Smooth muscle cell (in vitro differentiated cells): ENCODE measurements at regions not wholly inside any gene's neighbourhood (a gene's known extent, or its start where the extent isn't known, plus 50 kb on each side); places are given as distances from the start of the nearest gene placed in this dataset.

Source experiments
- DNase-seq: peaks from one replicate; lab custom pipeline; 2025; ENCODE audit not compliant: unreplicated experiment; lab: John Stamatoyannopoulos, UW
- H2AFZ ChIP-seq: fragments of 200-600 bp; sonication (generic); 2 replicates; pipeline ENCODE4 v1.6.0; 2016; ENCODE audit warnings: antibody characterized with exemption, low read depth, mild to moderate bottlenecking
- H3F3A ChIP-seq: fragments of 200-600 bp; sonication (generic); 2 replicates; pipeline ENCODE4 v1.6.0; 2017; ENCODE audit warnings: antibody characterized with exemption, low read depth
- H3K27ac ChIP-seq: fragments of 200-600 bp; sonication (generic); 2 replicates; pipeline ENCODE4 v1.5.1; 2016; ENCODE audit warnings: low read depth, mild to moderate bottlenecking
- H3K27me3 ChIP-seq: fragments of 200-600 bp; sonication (generic); 2 replicates; pipeline ENCODE4 v1.6.1; 2016; ENCODE audit warnings: low read depth, mild to moderate bottlenecking
- H3K36me3 ChIP-seq: fragments of 200-600 bp; sonication (generic); 2 replicates; pipeline ENCODE4 v1.5.1; 2016; ENCODE audit warnings: low read depth
- H3K4me1 ChIP-seq: fragments of 200-600 bp; sonication (generic); 2 replicates; pipeline ENCODE4 v1.5.1; 2016; ENCODE audit warnings: low read depth
- H3K4me2 ChIP-seq: fragments of 200-600 bp; sonication (generic); 2 replicates; pipeline ENCODE4 v1.6.0; 2016; ENCODE audit warnings: mild to moderate bottlenecking
- H3K4me3 ChIP-seq: fragments of 200-600 bp; sonication (generic); 2 replicates; pipeline ENCODE4 v1.5.1; 2016; ENCODE audit warnings: mild to moderate bottlenecking
- H3K79me2 ChIP-seq: fragments of 200-600 bp; sonication (generic); 2 replicates; pipeline ENCODE4 v1.6.0; 2016; ENCODE audit warnings: low read depth, mild to moderate bottlenecking
- H3K9ac ChIP-seq: fragments of 200-600 bp; sonication (generic); 2 replicates; pipeline ENCODE4 v1.6.0; 2016; ENCODE audit warnings: low read depth
- H3K9me3 ChIP-seq: fragments of 200-600 bp; sonication (generic); replicated peaks from 2 replicates; pipeline ENCODE4 v1.5.1; 2016; ENCODE audit warnings: low read depth
- H4K20me1 ChIP-seq: fragments of 200-600 bp; sonication (generic); 2 replicates; pipeline ENCODE4 v1.6.0; 2016; ENCODE audit warnings: low read depth
- CTCF ChIP-seq: fragments of 200-600 bp; sonication (generic); IDR thresholded peaks from 2 replicates; pipeline ENCODE4 v1.5.1; 2017; ENCODE audit warnings: borderline replicate concordance, mild to moderate bottlenecking, antibody characterized with exemption; ENCODE audit not compliant: insufficient read depth, poor library complexity, severe bottlenecking
- WGBS: methylation state at CpG from one replicate; pipeline ENCODE4 v1.1.7; 2016; ENCODE audit warnings: low lambda C conversion rate; 5-methylcytosine and 5-hydroxymethylcytosine counted together

GRCh38 chr11:19466314-19466713 lies 225.6 kb upstream of the E2F8 start:
- 85% methylated on average over 7 of the region's 7 CpGs for WGBS
- no peak overlapping the region for H3K9ac ChIP-seq
- no peak for DNase-seq
- H2AFZ ChIP-seq: no peak overlapping the region
- H3K4me2 ChIP-seq: no peak overlapping the region
- TF ChIP-seq CTCF: no peak
- H3K27ac ChIP-seq: no peak overlapping the region
- no peaks in the 10 kb centered on the region for H4K20me1 ChIP-seq
- no peak overlapping the region for H3K4me3 ChIP-seq
- no peaks in the 10 kb centered on the region for H3F3A ChIP-seq
- peaks cover 31% of the 10 kb centered on the region for H3K27me3 ChIP-seq
- H3K9me3 ChIP-seq: no peaks in the 10 kb centered on the region
- H3K36me3 ChIP-seq: no peaks in the 10 kb centered on the region
- no peaks in the 10 kb centered on the region for H3K4me1 ChIP-seq
- no peaks in the 10 kb centered on the region for H3K79me2 ChIP-seq

- H3K79me2 ChIP-seq: no peaks in the 10 kb centered on the region
- H3K9me3 ChIP-seq: no peaks in the 10 kb centered on the region
- no peak overlapping the region for H3K4me2 ChIP-seq
- no peaks in the 10 kb centered on the region for H3F3A ChIP-seq
- no peaks in the 10 kb centered on the region for H4K20me1 ChIP-seq
- H3K9ac ChIP-seq: no peak overlapping the region
- no peak overlapping the region for H2AFZ ChIP-seq
- TF ChIP-seq CTCF: no peak
- H3K27me3 ChIP-seq: peaks cover 17% of the 10 kb centered on the region
- 89% methylated on average over 7 of the region's 7 CpGs for WGBS
- DNase-seq: no peak
- H3K4me1 ChIP-seq: no peaks in the 10 kb centered on the region
- H3K27ac ChIP-seq: no peak overlapping the region
- no peak overlapping the region for H3K4me3 ChIP-seq
- H3K36me3 ChIP-seq: no peaks in the 10 kb centered on the region
Observed at GRCh38 chr11:19463976-19464375, 223.2 kb upstream of the E2F8 start.

GRCh38 chr11:19460718-19461405 lies 220.1 kb upstream of the E2F8 start:
- H3F3A ChIP-seq: no peaks in the 10 kb centered on the region
- H3K27me3 ChIP-seq: no peaks in the 10 kb centered on the region
- 92% methylated on average over 6 of the region's 6 CpGs for WGBS
- no peak overlapping the region for H3K9ac ChIP-seq
- no peak for TF ChIP-seq CTCF
- H3K4me3 ChIP-seq: no peak overlapping the region
- H3K36me3 ChIP-seq: no peaks in the 10 kb centered on the region
- no peaks in the 10 kb centered on the region for H3K9me3 ChIP-seq
- no peak overlapping the region for H3K4me2 ChIP-seq
- H3K27ac ChIP-seq: no peak overlapping the region
- no peak overlapping the region for H2AFZ ChIP-seq
- DNase-seq: no peak
- H3K79me2 ChIP-seq: no peaks in the 10 kb centered on the region
- H3K4me1 ChIP-seq: peaks cover 5% of the 10 kb centered on the region
- H4K20me1 ChIP-seq: no peaks in the 10 kb centered on the region

GRCh38 chr11:19459240-19459639 lies 218.5 kb upstream of the E2F8 start:
- no peaks in the 10 kb centered on the region for H3K79me2 ChIP-seq
- no peak overlapping the region for H3K9ac ChIP-seq
- no peaks in the 10 kb centered on the region for H3F3A ChIP-seq
- H3K9me3 ChIP-seq: no peaks in the 10 kb centered on the region
- no peaks in the 10 kb centered on the region for H3K27me3 ChIP-seq
- H3K4me1 ChIP-seq: peaks cover 5% of the 10 kb centered on the region
- no peaks in the 10 kb centered on the region for H4K20me1 ChIP-seq
- H3K36me3 ChIP-seq: no peaks in the 10 kb centered on the region
- no peak overlapping the region for H2AFZ ChIP-seq
- TF ChIP-seq CTCF: no peak
- no peak overlapping the region for H3K4me2 ChIP-seq
- no peak overlapping the region for H3K4me3 ChIP-seq
- DNase-seq: no peak
- H3K27ac ChIP-seq: no peak overlapping the region
